ENCODE measurements at regions not wholly inside any gene's neighbourhood (a gene's known extent, or its start where the extent isn't known, plus 50 kb on each side); places are given as distances from the start of the nearest gene placed in this dataset.
A peak's percentile ranks its signal among the peaks of the same experiment; 100 is the strongest.

DNA sequence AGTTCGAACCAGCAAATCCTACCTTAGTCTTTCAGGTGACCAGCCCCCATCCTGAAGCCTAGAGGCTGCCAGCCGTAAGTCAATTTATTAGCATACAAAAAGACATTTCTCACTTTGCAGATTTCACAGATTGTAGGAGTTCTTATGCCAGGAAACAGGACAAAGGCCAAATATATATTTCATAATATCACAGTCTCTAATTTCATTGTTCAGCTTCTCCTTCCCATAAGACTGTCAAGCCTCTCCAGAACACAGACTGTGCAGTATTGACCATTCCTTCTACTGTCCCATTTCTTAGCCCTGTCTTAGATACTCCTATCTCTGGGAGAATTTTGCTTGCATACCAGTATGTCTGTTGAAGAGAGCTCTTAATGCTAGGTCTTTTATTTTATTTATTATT is 89.2 kb upstream of the RESF1 start:
- ATAC-seq: no peak
- Mint-ChIP-seq H3K36me3 (no peaks in the 10 kb centered on the region), H3K27ac (peak overlapping the region in 1 of 2 donors; percentile 29), H3K4me3 (no peak overlapping the region), H3K27me3 (ENCODE audit: low read depth in 2 of 2) (no peaks in the 10 kb centered on the region), H3K9me3 (no peaks in the 10 kb centered on the region), H3K4me1 (peaks cover 12 to 21% of the 10 kb centered on the region in 2 donors)
- Histone ChIP-seq H3K9me3 (ENCODE audit: control insufficient read depth, insufficient read depth, low read length) (no peaks in the 10 kb centered on the region), H3K27ac (ENCODE audit: low read length) (no peak overlapping the region), H3K27me3 (ENCODE audit: control insufficient read depth, insufficient read depth, low read length) (no peaks in the 10 kb centered on the region), H3K36me3 (ENCODE audit: control insufficient read depth, insufficient read depth, low read length) (peaks cover 3% of the 10 kb centered on the region), H3K4me1 (ENCODE audit: control insufficient read depth, insufficient read depth, low read length) (peaks cover 13% of the 10 kb centered on the region), H3K4me3 (ENCODE audit: low read length) (no peak overlapping the region)
- no peak for DNase-seq
- intact Hi-C loops (cut with micrococcal nuclease): no loop called here
- TF ChIP-seq, protein P1, sequence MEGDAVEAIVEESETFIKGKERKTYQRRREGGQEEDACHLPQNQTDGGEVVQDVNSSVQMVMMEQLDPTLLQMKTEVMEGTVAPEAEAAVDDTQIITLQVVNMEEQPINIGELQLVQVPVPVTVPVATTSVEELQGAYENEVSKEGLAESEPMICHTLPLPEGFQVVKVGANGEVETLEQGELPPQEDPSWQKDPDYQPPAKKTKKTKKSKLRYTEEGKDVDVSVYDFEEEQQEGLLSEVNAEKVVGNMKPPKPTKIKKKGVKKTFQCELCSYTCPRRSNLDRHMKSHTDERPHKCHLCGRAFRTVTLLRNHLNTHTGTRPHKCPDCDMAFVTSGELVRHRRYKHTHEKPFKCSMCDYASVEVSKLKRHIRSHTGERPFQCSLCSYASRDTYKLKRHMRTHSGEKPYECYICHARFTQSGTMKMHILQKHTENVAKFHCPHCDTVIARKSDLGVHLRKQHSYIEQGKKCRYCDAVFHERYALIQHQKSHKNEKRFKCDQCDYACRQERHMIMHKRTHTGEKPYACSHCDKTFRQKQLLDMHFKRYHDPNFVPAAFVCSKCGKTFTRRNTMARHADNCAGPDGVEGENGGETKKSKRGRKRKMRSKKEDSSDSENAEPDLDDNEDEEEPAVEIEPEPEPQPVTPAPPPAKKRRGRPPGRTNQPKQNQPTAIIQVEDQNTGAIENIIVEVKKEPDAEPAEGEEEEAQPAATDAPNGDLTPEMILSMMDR (IDR thresholded peaks at IDR 0.05): no peak
- WGBS (ENCODE audit: insufficient coverage): 100% methylated on average over 1 of the region's 2 CpGs

DNA sequence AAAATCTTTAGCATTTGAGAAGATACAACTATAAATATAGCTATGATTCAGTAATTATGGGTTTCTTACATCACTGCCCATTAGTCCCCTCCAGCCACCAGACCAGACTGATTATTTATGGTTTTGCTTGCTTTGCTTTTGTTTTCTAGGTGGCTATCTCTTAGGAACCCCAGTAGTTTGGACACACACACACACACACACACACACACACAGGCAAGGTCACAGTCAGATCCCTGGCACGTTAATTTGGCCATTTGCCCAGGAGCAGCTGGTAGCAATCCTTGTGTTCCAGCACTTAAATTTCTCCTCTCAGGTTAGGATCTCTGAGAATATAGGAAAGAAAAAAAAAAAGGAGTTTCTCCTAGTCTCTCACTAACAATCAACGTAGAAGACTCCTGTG is 90.2 kb upstream of the RESF1 start:
- DNase-seq: no peak
- H3K36me3 Mint-ChIP-seq: no peaks in the 10 kb centered on the region
- Histone ChIP-seq H3K4me1 (ENCODE audit: control insufficient read depth, insufficient read depth, low read length) (peaks cover 7% of the 10 kb centered on the region), H3K36me3 (ENCODE audit: control insufficient read depth, insufficient read depth, low read length) (no peaks in the 10 kb centered on the region), H3K27ac (ENCODE audit: low read length) (no peak overlapping the region), H3K9me3 (ENCODE audit: control insufficient read depth, insufficient read depth, low read length) (no peaks in the 10 kb centered on the region), H3K4me3 (ENCODE audit: low read length) (no peak overlapping the region), H3K27me3 (ENCODE audit: control insufficient read depth, insufficient read depth, low read length) (no peaks in the 10 kb centered on the region)
- 100% methylated on average over 1 of the region's 2 CpGs for WGBS (ENCODE audit: insufficient coverage)
- TF ChIP-seq, protein P1 (IDR thresholded peaks at IDR 0.05): no peak
- no peaks in the 10 kb centered on the region for H3K27me3 Mint-ChIP-seq (ENCODE audit: low read depth in 2 of 2)
- H3K9me3 Mint-ChIP-seq: no peaks in the 10 kb centered on the region
- peaks cover 5 to 12% of the 10 kb centered on the region in 2 donors for H3K4me1 Mint-ChIP-seq
- intact Hi-C loops (cut with micrococcal nuclease): no loop called here
- ATAC-seq: no peak
- H3K27ac Mint-ChIP-seq: no peak overlapping the region
- H3K4me3 Mint-ChIP-seq: no peak overlapping the region

DNA sequence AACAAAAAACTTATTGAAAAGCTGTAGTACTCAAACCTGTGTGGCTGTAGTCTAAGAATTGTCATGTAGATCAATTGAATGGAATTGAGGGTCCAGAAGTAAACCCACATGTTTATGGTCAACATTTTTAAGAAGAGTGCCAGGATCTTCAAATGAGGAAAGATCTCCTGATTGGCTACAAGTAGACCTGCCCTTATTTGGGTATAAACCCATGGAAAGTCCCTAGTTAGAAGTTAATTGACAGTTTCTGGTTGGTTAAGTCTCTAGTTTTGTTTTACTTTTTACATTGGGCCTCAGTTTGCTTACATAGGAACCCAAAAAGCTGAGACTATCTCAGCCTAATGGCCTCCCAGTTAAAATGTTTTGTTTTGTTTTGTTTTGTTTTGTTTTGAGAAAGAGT is 91.9 kb upstream of the RESF1 start:
- peaks cover 7% of the 10 kb centered on the region for H3K4me1 ChIP-seq (ENCODE audit: control insufficient read depth, insufficient read depth, low read length)
- H3K4me3 ChIP-seq (ENCODE audit: low read length): no peak overlapping the region
- no peaks in the 10 kb centered on the region for H3K36me3 Mint-ChIP-seq
- intact Hi-C loops (cut with micrococcal nuclease): no loop called here
- no peaks in the 10 kb centered on the region for H3K27me3 ChIP-seq (ENCODE audit: control insufficient read depth, insufficient read depth, low read length)
- TF ChIP-seq, protein P1 (IDR thresholded peaks at IDR 0.05): no peak
- ATAC-seq: peak in 2 of 3 donors; percentile 31 to 40
- peaks cover 5 to 7% of the 10 kb centered on the region in 2 donors for H3K4me1 Mint-ChIP-seq
- no peaks in the 10 kb centered on the region for H3K36me3 ChIP-seq (ENCODE audit: control insufficient read depth, insufficient read depth, low read length)
- no peak overlapping the region for H3K27ac Mint-ChIP-seq
- no peaks in the 10 kb centered on the region for H3K27me3 Mint-ChIP-seq (ENCODE audit: low read depth in 2 of 2)
- no peaks in the 10 kb centered on the region for H3K9me3 ChIP-seq (ENCODE audit: control insufficient read depth, insufficient read depth, low read length)
- DNase-seq: no peak
- no peaks in the 10 kb centered on the region for H3K9me3 Mint-ChIP-seq
- H3K4me3 Mint-ChIP-seq: no peak overlapping the region
- H3K27ac ChIP-seq (ENCODE audit: low read length): no peak overlapping the region

DNA sequence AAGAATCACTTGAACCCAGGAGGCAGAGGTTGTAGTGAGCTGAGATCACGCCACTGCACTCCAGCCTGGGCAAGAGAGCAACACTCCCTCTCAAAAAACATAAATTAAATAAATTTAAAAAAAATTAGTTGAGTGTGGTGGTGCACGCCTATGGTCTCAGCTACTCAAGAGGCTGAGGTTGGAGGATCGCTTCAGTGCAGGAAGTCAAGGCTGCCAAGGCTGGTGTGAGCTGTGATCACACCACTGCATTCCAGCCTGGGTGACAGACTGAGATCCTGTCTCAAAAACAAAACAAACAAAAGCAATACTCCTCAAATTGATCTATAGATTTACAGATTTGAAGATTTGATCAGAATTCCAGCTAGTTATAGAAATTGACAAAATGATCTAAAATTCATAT is 92.7 kb upstream of the RESF1 start:
- Mint-ChIP-seq H3K9me3 (no peaks in the 10 kb centered on the region), H3K27me3 (ENCODE audit: low read depth in 2 of 2) (no peaks in the 10 kb centered on the region), H3K4me1 (peaks cover 5% of the 10 kb centered on the region in 2 donors), H3K36me3 (no peaks in the 10 kb centered on the region), H3K4me3 (no peak overlapping the region), H3K27ac (no peak overlapping the region)
- Histone ChIP-seq H3K36me3 (ENCODE audit: control insufficient read depth, insufficient read depth, low read length) (no peaks in the 10 kb centered on the region), H3K9me3 (ENCODE audit: control insufficient read depth, insufficient read depth, low read length) (no peaks in the 10 kb centered on the region), H3K27me3 (ENCODE audit: control insufficient read depth, insufficient read depth, low read length) (no peaks in the 10 kb centered on the region), H3K4me1 (ENCODE audit: control insufficient read depth, insufficient read depth, low read length) (peaks cover 7% of the 10 kb centered on the region), H3K4me3 (ENCODE audit: low read length) (no peak overlapping the region), H3K27ac (ENCODE audit: low read length) (no peak overlapping the region)
- intact Hi-C loops (cut with micrococcal nuclease): no loop called here
- ATAC-seq (peak; percentile 70 to 98 (median 85)), DNase-seq (peak in 1 of 2 donors; percentile 28)
- 41% methylated on average over 2 of the region's 3 CpGs for WGBS (ENCODE audit: insufficient coverage)
- TF ChIP-seq, protein P1 (IDR thresholded peaks at IDR 0.05): no peak

Data from natural killer cell (primary cell).